GM18870 (cell line): ENCODE measurements at regions not wholly inside any gene's neighbourhood (a gene's known extent, or its start where the extent isn't known, plus 50 kb on each side); places are given as distances from the start of the nearest gene placed in this dataset.

Experiments
- ATAC-seq: cut with Tn5 transposase; IDR thresholded peaks from one replicate; pipeline ENCODE4 v1.9.1; 2021; ENCODE audit warnings: moderate library complexity; ENCODE audit not compliant: unreplicated experiment

DNA sequence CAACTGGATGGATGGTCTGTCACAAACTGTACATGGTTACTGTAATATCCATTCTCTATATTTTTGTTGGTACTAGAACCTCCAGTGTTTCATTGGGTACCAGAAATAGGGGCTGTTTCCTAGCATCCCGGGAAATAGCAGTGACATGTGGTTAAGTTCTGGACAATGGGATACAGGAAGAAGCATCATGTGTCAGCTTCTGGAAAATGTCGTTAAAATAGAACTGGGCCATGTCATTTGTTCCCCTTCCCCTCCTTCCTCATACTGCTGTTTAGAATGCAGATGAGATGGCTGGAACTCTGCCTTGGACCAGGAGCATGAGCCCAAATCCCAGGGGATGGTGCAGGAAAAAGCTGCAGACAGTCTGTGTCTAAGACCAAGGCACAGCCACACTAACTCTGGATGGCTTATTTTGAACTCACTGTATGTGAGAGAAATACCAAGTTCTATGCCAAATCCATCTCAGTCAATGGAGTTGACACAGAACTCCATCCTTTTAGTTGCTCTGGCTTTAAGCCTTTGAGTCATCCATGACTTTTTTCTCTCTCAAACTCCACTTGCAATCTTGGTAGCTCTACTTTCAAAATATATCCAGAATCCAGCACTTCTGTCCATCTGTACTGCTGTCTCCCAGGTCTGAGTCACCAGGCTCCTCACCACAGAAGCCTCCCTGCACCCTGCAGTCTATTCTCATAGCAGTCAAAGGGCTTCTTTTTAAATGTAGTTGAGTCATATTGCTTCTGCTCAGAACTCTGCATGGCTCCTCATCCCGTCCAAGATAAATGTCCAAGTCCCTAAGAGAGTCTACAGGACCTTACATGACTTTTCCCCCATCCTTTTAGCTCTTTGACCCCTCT lies 184.2 kb downstream of the NSG2 start:
- no peak for ATAC-seq

DNA sequence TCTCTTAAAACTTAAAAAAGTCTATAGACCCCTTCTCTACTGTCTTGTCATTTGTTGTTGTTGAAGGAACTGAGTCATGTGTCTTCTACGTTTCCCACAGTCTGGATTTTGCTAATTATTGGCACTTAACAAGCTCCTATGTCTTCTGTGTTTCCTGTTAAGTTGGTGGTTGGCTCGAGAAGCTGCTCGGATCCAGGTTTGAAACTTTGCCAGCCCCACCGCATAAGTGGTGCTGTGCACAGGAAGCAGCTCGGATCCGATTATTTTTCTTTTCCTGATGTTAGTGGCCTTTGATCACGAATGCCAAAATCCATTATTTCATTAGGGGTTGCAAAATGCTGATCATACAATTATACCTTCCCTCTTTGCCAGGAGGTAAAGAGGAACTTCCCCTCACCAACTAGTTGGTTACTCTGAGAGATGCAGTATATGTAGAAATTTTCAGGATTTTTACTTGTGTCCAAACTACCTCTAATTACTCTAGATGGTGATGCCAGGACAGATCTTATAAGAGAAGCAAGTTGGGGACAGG lies 186.5 kb downstream of the NSG2 start:
- ATAC-seq = no peak

DNA sequence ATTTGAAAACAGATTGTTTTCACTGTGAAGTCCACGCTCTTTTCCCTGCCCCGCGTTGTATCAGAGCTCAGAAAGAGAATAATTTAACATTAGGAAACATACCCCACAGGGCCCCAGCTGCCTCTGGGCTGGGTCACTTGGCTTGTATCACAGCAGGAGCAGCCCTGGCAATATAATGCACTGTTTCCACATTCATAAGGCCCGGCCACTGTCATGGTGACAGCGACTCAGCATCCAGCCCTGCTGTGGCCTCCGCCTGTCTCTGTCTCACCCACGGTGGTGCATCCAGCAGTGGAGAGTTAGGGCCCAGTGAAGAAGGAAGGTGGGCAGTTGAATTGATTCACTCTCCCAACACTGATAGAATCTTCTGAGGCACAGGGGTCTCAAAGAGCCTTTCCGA lies 188.9 kb downstream of the NSG2 start:
- no peak for ATAC-seq

DNA sequence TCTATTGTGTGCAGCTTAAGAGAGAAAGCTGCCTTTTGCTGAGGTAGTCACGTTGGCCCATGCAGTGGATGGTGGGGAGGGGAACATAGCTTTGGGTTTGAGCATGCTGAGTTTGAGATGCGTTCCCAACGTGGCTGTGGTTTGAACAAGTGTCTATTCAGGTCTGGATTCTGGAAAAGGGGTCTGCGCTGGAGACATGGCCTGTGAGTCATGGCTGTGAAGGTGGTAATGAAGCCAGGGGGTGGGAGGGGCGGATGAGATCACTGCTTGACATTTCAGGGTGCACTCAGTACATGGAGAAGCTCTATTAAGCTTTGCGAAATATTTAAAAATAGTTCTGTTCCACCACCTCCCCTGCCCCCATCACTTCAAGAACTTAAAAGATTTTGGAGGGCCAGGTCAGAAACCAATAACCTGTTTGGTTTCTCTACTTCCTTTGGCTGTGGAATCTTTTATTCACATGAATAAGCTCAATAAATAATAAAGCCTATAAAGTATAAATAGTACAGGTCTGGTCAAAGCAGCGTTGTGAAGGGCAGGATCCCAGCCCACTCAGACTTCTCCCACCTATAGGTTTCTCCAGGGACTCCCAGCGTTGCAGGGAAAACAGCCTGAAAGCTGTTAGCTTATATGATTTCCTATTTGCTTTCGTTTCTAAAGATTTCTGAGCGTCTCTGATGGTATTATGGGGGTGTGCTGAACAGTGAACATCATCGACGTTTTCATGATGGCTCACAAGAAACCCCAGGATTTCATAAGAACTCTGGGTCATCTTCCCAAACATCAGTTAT lies 189.9 kb downstream of the NSG2 start:
- ATAC-seq = no peak

- no peak for ATAC-seq
Observed at GRCh38 chr5:174236070-174236469, 190.6 kb downstream of the NSG2 start.

- ATAC-seq = no peak
Observed at GRCh38 chr5:174239718-174240117, 194.2 kb downstream of the NSG2 start.

DNA sequence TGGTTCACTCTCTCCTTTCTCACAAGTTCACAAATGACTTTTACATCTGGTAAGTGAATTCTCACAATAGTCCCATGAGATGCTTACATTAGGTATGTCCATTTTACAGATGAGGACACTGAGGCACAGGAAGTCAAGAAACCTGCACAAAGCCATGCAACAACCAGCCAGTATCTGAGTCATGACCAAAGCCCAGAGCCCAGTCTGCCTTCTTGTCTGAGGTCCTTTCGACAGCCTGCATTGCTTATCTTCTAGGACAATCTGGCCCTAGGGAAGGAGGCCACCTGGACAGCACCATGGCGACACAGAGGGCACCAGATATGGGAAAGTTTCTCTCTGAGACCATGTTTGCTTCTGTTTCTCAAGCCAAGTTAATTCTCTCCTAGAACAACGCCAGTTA lies 197.1 kb downstream of the NSG2 start:
- no peak for ATAC-seq

DNA sequence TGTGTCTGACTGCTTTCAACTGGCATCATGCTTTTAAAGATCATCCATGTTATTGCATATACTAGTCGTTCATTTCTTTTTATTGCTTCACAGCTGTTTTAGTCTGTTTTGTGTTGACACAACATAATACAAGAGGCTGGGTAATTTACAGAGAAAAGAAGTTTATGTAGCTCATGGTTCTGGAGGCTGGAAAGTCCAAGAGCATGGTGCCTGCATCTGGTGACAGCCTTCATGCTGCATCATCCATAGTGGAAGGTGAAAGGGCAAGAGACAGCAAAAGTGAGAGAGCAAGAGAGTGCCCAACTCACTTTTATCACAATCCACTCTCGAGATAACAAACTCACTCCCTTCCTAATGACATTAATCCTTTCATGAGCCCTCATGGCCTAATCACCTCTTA lies 198.4 kb downstream of the NSG2 start:
- no peak for ATAC-seq

- ATAC-seq = no peak
Observed at GRCh38 chr5:174245516-174246075, 200.1 kb downstream of the NSG2 start.

DNA sequence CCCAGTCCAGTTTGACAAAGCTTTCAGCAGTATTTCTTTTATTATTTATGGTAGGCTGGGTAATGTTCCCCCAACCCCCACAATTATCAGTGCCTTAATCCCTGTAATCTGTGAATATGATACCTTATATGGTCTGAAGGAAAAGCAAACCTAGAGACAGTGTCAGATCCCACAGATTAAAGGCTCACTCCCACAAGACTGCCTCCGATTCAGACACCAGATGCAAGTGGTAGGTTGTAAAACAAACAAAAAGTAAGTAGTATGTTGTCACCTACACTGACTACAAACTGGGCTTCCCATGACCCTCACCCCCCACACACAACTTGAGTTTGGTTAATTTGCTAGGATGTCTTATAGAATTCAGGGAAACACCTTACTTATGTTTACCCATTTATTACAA lies 201.2 kb downstream of the NSG2 start:
- no peak for ATAC-seq

GRCh38 chr5:174247301-174247700 lies 201.8 kb downstream of the NSG2 start:
- ATAC-seq = no peak

GRCh38 chr5:174251305-174252000 lies 205.9 kb downstream of the NSG2 start:
- ATAC-seq = no peak

GRCh38 chr5:174252121-174252520 lies 206.6 kb downstream of the NSG2 start:
- ATAC-seq = no peak

DNA sequence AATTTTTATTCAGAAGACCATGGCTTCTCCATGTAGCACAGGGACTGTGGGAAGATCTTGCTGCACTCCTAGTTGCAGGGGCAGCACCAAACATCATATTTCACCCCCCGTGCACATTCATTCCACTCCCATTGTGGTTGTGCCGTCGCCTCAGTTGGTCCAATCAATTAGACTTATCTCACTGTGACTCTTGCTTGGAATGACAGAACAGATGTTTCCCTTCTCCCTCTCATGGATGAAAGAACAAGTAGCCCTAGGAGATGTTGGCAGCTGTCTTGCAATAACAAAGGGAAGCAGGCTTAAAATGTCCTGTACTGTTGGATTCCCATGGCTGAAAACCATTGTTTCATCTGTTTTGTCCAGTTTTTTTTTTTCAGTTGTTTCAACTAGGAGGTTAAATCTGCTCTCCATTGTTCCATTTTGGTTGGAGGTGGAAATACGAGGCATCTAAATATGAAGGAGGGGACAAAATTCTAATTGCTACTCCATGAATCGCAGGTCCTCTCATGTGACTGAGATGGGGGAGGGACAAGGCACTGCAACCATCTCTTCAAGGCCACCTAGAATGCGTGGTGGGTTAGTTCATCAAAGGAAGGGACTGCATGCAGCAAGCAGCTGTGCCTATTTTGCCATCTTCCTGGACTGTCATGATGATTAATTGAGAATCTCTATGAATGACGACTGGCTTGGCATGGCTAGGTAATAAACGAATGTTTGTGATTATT lies 214.4 kb downstream of the NSG2 start:
- ATAC-seq = no peak

GRCh38 chr5:174271316-174271715 lies 225.8 kb downstream of the NSG2 start:
- ATAC-seq = no peak

DNA sequence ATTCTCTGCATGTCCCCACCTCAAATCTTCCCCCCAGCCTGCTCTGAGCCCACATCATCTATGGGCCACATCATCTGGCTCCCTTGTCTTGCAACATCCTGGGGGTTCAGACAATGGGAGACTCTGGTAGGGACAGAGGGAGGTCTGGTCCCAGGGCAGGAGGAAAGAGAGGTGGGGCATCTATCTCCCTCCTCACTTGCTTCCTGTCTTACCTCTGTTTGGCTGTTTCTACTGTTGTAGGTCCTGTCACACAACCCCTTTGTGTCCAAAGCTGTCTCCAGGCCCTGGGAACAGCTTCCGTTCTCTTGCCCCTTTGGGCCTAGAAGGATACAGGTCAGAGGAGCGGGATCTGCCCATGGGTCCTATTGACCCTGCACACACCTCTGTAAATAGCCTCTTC lies 227.2 kb downstream of the NSG2 start:
- ATAC-seq = no peak

- peak; percentile 96 for ATAC-seq
Observed at GRCh38 chr5:174273325-174273724, 227.8 kb downstream of the NSG2 start.

DNA sequence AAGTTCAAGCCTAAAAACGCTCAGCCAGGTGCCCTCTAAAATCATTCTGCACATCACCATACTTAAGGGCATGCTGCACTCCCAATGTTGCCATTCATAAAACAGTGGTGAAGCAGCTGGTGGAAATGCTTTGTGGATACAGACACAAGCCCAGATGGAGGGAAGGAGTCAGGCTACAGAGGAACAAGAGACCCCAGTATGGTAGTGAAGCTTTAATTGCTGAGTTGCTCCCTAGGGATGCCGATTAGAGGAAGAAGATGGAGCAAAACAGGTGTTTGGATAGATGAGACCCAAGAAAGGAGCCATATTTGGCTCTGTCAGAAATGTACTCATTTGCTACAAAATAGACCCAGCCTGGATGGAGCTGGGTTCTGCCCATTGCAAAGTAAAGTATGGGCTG lies 230.5 kb downstream of the NSG2 start:
- ATAC-seq = no peak

- ATAC-seq = no peak
Observed at GRCh38 chr5:174281089-174281760, 235.7 kb downstream of the NSG2 start.

DNA sequence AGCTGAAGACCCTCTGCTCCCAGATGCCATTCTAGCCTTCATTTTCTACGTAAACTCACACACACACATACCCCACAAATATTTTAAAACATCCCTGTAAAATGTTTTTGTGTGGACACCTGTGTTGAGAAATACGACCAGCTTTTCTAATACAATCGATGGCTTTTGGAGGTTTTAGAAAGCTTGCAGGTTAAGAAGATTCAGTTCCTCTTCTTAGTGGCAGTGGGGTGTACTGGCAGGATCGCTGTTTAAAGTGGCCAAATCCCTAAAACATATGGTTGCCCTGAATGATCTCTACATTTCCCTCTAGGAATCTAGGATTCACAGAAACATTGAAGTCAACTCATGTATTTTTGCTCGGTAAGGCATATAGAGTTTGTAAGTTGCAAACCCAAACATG lies 236.3 kb downstream of the NSG2 start:
- no peak for ATAC-seq
